ENCODE measurements at regions not wholly inside any gene's neighbourhood (a gene's known extent, or its start where the extent isn't known, plus 50 kb on each side); places are given as distances from the start of the nearest gene placed in this dataset.

GRCh38 chr13:31964168-31964567 lies 67.4 kb upstream of the FRY start:
- DNase-seq, result no peak

DNA sequence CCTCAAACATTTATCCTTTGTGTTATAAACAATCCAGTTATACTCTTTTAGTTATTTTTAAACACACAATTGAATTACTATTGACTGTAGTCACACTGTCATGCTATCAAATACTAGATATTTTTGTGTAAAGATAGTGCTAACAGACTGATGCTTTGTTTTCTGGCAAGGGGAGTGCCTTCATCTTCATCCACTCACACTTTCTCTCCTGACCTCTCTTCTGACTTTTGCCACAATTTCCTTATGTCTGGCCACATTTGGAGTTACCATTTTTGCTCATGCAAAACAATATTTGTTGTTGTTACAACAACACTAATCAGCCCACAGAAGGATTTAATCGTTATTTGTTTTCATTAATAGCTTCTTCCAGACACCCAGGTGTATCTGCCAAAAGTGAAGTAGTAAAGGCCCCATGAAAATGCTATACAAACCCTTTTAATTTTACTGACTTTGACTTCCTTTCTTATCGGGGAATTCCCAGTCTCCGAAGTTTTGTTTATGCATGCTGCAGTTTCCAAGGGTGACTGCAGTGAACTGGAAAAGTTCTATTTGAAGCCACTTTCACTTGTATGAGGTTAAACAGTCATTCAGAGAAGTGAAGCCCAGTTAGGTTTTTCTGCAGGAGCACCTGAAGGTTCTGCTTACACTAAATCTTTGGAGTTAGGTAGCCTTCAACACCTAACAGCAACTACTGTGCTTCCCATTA lies 66.1 kb upstream of the FRY start:
- no peak for DNase-seq

DNA sequence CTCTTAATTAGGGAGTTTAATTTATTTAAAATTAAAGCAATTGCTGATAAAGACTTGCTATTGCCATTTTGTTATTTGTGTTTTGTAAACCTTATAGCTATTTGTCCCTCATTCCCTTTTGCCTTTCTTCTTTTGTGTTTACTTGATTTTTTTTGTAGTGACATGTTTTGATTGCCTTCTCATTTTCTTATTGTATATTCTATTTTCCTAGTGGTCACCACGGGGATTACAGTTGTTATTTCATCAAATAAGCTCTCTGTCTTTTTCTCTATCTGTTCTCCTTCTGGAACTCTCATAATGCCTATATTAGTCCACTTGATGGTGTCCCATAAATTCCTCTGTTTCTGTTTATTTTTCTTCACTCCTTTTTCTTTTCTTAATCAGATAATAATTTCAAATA lies 64.4 kb upstream of the FRY start:
- DNase-seq, result no peak

DNA sequence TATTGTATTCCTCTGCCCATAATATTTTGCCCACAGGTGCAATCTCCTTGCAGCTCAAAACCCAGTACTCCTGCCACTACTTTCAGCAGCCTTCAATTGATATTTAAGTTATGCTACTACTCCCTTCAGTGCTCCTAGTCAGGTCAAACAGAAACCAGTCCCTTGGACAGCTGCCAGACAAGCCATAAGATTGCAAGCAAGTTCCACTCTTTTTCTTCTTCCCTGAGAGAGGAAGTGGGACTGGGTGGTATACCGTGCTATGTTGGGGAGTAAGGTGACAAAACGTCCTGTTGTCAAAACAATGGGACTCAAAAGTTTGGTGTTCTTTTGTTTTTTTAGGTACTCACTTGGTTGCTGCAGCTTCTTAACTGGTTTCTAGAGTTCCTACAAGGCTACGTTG lies 63.1 kb upstream of the FRY start:
- no peak for DNase-seq

DNA sequence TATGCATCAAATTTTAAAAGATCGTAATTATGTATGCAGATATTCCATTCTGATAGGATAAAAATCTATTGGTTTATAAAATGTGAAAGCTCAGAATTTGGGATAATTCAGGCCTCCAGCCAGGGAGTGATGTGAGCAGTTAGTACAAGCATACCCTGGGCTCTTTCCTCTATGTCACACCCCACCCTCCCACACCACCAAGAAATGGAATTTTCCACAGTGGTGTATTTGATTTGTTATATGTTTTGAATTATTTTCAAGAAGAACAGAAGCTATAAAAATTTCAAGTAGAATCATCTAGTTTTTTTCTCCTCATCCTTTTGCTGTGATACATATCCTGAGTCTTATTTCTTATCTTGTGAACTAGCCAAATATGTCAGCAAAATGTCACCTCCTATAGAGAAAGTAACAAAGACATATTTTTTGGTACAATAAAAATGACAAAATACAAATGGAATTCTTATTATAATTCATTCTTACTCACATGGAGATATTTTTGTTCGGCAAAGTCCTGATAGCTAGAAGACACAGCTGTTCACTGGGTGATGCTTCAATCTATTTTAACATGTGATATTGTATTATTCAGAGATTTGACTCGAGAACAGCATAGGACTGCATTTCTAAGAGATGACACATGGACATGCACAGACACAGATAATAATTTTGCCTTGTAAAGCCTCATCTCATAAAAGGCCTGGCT lies 61.2 kb upstream of the FRY start:
- DNase-seq, result no peak

DNA sequence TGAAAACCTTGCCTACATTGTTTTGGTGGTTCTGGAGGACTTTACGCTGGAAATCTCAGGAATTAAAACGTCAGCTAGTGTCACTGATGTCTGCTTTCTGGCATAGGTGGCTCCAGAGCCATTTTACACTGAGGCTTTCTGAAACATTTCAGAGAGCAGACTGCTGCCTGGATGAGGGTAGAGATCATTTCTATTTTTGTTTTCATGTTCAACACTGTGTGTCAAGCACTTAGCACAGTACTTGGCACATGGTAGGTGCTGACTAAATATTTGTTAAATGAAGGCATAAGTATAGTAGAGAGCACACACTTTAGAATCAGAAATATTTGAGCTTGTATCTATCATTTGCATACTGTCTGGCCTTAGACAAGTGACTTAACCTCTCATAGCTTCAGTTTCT lies 59.1 kb upstream of the FRY start:
- no peak for DNase-seq

- no peak for DNase-seq
Measured at GRCh38 chr13:31978021-31978420, 53.6 kb upstream of the FRY start.

GRCh38 chr13:31980830-31981229 lies 50.7 kb upstream of the FRY start:
- DNase-seq, result no peak
